Hepatocyte (in vitro differentiated cells): ENCODE measurements at regions not wholly inside any gene's neighbourhood (a gene's known extent, or its start where the extent isn't known, plus 50 kb on each side); places are given as distances from the start of the nearest gene placed in this dataset.

Experiments
- DNase-seq: peaks from one replicate; pipeline ENCODE4 v3.0.0-alpha.2; 2016; ENCODE audit warnings: low spot score
- H2AFZ ChIP-seq: fragments of 200-600 bp; sonication (generic); 2 replicates; pipeline ENCODE4 v1.6.0; 2016; ENCODE audit warnings: antibody characterized with exemption, mild to moderate bottlenecking
- H3K27ac ChIP-seq: fragments of 200-600 bp; sonication (generic); 2 replicates; pipeline ENCODE4 v1.5.1; 2016; ENCODE audit warnings: mild to moderate bottlenecking
- H3K27me3 ChIP-seq: fragments of 200-600 bp; sonication (generic); 2 replicates; pipeline ENCODE4 v1.6.1; 2016
- H3K36me3 ChIP-seq: fragments of 200-600 bp; sonication (generic); replicated peaks from 2 replicates; pipeline ENCODE4 v1.5.1; 2016; ENCODE audit warnings: low read depth; ENCODE audit not compliant: insufficient read depth
- H3K4me1 ChIP-seq: fragments of 200-600 bp; sonication (generic); 2 replicates; pipeline ENCODE4 v1.5.1; 2016; ENCODE audit warnings: mild to moderate bottlenecking, moderate library complexity; ENCODE audit not compliant: insufficient read depth
- H3K4me2 ChIP-seq: fragments of 200-600 bp; sonication (generic); 2 replicates; pipeline ENCODE4 v1.6.0; 2016
- H3K4me3 ChIP-seq: fragments of 200-600 bp; sonication (generic); 2 replicates; pipeline ENCODE4 v1.5.1; 2016; ENCODE audit warnings: mild to moderate bottlenecking
- H3K79me2 ChIP-seq: fragments of 200-600 bp; sonication (generic); 2 replicates; pipeline ENCODE4 v1.6.0; 2017; ENCODE audit warnings: mild to moderate bottlenecking
- H3K9me2 ChIP-seq: fragments of 200-600 bp; sonication (generic); replicated peaks from 2 replicates; pipeline ENCODE4 v1.6.0; 2017; ENCODE audit warnings: mild to moderate bottlenecking; ENCODE audit not compliant: insufficient read depth
- H3K9me3 ChIP-seq: fragments of 200-600 bp; sonication (generic); 2 replicates; pipeline ENCODE4 v1.5.1; 2016; ENCODE audit warnings: low read depth, mild to moderate bottlenecking
- H4K20me1 ChIP-seq: fragments of 200-600 bp; sonication (generic); 2 replicates; pipeline ENCODE4 v1.6.0; 2016; ENCODE audit warnings: mild to moderate bottlenecking; ENCODE audit not compliant: insufficient read depth, poor library complexity, severe bottlenecking
- CTCF ChIP-seq: fragments of 200-600 bp; sonication (generic); IDR thresholded peaks from 2 replicates; pipeline ENCODE4 v1.5.1; 2016; ENCODE audit warnings: antibody characterized with exemption, mild to moderate bottlenecking; ENCODE audit not compliant: poor library complexity
- EZH2 ChIP-seq: fragments of 200-600 bp; sonication (generic); IDR thresholded peaks from 2 replicates; pipeline ENCODE4 v1.6.1; 2016; ENCODE audit warnings: antibody characterized with exemption, mild to moderate bottlenecking, borderline replicate concordance
- EZH2phosphoT487 ChIP-seq: fragments of 200-600 bp; sonication (generic); IDR thresholded peaks from one replicate; pipeline ENCODE4 v1.6.1; 2018; ENCODE audit warnings: antibody characterized with exemption, mild to moderate bottlenecking, low read depth, moderate library complexity; ENCODE audit not compliant: unreplicated experiment, severe bottlenecking
- WGBS: methylation state at CpG from one replicate; pipeline ENCODE4 v1.1.6; 2016; ENCODE audit warnings: low lambda C conversion rate; ENCODE audit errors: missing lambda C conversion rate; 5-methylcytosine and 5-hydroxymethylcytosine counted together

GRCh38 chr11:128022761-128023160, 564.6 kb downstream of the ETS1 start:
- H3K79me2 ChIP-seq: no peaks in the 10 kb centered on the region
- DNase-seq: no peak
- no peak overlapping the region for H3K27ac ChIP-seq
- no peaks in the 10 kb centered on the region for H3K9me3 ChIP-seq
- no peak overlapping the region for H3K4me2 ChIP-seq
- no peak overlapping the region for H2AFZ ChIP-seq
- TF ChIP-seq EZH2: no peak
- H3K4me1 ChIP-seq: peaks cover 4% of the 10 kb centered on the region
- no peaks in the 10 kb centered on the region for H3K36me3 ChIP-seq
- H3K9me2 ChIP-seq: no peaks in the 10 kb centered on the region
- no peaks in the 10 kb centered on the region for H3K27me3 ChIP-seq
- H4K20me1 ChIP-seq: no peaks in the 10 kb centered on the region
- no peak overlapping the region for H3K4me3 ChIP-seq

DNA sequence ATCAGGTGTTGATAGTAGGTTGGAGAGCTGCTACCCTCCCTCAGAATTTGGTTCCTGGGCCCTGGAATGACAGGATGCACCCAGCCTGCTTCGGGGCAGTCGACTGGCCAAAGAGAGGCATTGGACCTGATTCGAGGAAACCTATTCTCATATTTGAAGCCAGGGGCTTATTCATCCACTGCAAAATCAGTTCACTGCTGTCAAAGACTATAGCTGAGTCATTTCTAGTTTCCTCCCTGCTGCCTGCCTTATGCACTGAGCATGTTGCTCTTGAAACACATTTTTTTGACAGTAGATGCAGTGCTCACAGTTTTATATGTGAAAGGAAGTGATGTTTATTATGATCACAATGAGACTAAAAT, 565.4 kb downstream of the ETS1 start:
- 82% methylated on average over 3 of the region's 3 CpGs for WGBS
- Histone ChIP-seq H3K4me2 (no peak overlapping the region), H3K36me3 (no peaks in the 10 kb centered on the region), H3K27ac (no peak overlapping the region), H3K79me2 (no peaks in the 10 kb centered on the region), H3K9me3 (no peaks in the 10 kb centered on the region), H3K4me1 (peaks cover 4% of the 10 kb centered on the region), H3K9me2 (no peaks in the 10 kb centered on the region), H4K20me1 (no peaks in the 10 kb centered on the region), H3K4me3 (no peak overlapping the region), H3K27me3 (no peaks in the 10 kb centered on the region), H2AFZ (no peak overlapping the region)
- DNase-seq: no peak
- TF ChIP-seq EZH2 (no peak), EZH2phosphoT487 (no peak), CTCF (no peak)

- no peaks in the 10 kb centered on the region for H3K36me3 ChIP-seq
- no peaks in the 10 kb centered on the region for H3K79me2 ChIP-seq
- peak; percentile 50 for DNase-seq
- H3K4me3 ChIP-seq: no peak overlapping the region
- WGBS: 54% methylated on average over 5 of the region's 5 CpGs
- no peak overlapping the region for H3K27ac ChIP-seq
- TF ChIP-seq CTCF (peak; percentile 52), EZH2 (no peak), EZH2phosphoT487 (no peak)
- H3K9me2 ChIP-seq: no peaks in the 10 kb centered on the region
- H2AFZ ChIP-seq: no peak overlapping the region
- H4K20me1 ChIP-seq: no peaks in the 10 kb centered on the region
- H3K9me3 ChIP-seq: no peaks in the 10 kb centered on the region
- peaks cover 4% of the 10 kb centered on the region for H3K4me1 ChIP-seq
- H3K27me3 ChIP-seq: no peaks in the 10 kb centered on the region
- H3K4me2 ChIP-seq: no peak overlapping the region
Measured at GRCh38 chr11:128021349-128022006, 565.9 kb downstream of the ETS1 start.

- Histone ChIP-seq H2AFZ (no peak overlapping the region), H3K4me2 (no peak overlapping the region), H3K27me3 (no peaks in the 10 kb centered on the region), H4K20me1 (no peaks in the 10 kb centered on the region), H3K79me2 (no peaks in the 10 kb centered on the region), H3K4me3 (no peak overlapping the region), H3K36me3 (no peaks in the 10 kb centered on the region), H3K9me2 (no peaks in the 10 kb centered on the region), H3K27ac (no peak overlapping the region), H3K4me1 (no peaks in the 10 kb centered on the region), H3K9me3 (no peaks in the 10 kb centered on the region)
- 97% methylated on average over 6 of the region's 6 CpGs for WGBS
- no peak for TF ChIP-seq EZH2phosphoT487
- no peak for TF ChIP-seq CTCF
- no peak for TF ChIP-seq EZH2
- DNase-seq: no peak
Measured at GRCh38 chr11:128018692-128019091, 568.7 kb downstream of the ETS1 start.
